Ecto neural progenitor cell (in vitro differentiated cells): ENCODE measurements at regions not wholly inside any gene's neighbourhood (a gene's known extent, or its start where the extent isn't known, plus 50 kb on each side); places are given as distances from the start of the nearest gene placed in this dataset.
"Not testable (repeated sequence)": the region's sequence is repeated elsewhere in the genome, so short reads cannot be mapped to it uniquely, and the experiment has no call there.

Experiments used
- DNase-seq: peaks from one replicate; pipeline ENCODE4 v3.0.0-alpha.2; 2018; ENCODE audit warnings: low spot score

- no peak for DNase-seq
Observed at GRCh38 chr14:30444451-30444850, 114.5 kb upstream of the G2E3 start.

- DNase-seq, result no peak
Observed at GRCh38 chr14:30445011-30445793, 113.8 kb upstream of the G2E3 start.

- no peak for DNase-seq
Observed at GRCh38 chr14:30445852-30446251, 113.1 kb upstream of the G2E3 start.

- DNase-seq, result no peak
Observed at GRCh38 chr14:30450631-30451545, 108.1 kb upstream of the G2E3 start.

GRCh38 chr14:30456296-30456695 lies 102.7 kb upstream of the G2E3 start:
- no peak for DNase-seq

- DNase-seq, result no peak
Observed at GRCh38 chr14:30462358-30462757, 96.6 kb upstream of the G2E3 start.

- DNase-seq, result no peak
Observed at GRCh38 chr14:30464481-30464880, 94.5 kb upstream of the G2E3 start.

- no peak for DNase-seq
Observed at GRCh38 chr14:30468354-30468753, 90.6 kb upstream of the G2E3 start.

- no peak for DNase-seq
Observed at GRCh38 chr14:30471980-30472379, 87.0 kb upstream of the G2E3 start.

- not testable (repeated sequence) for DNase-seq
Observed at GRCh38 chr14:30473846-30474696, 84.9 kb upstream of the G2E3 start.

- no peak for DNase-seq
Observed at GRCh38 chr14:30482276-30482675, 76.7 kb upstream of the G2E3 start.

- DNase-seq, result no peak
Observed at GRCh38 chr14:30484201-30484600, 74.8 kb upstream of the G2E3 start.

- DNase-seq, result no peak
Observed at GRCh38 chr14:30484976-30485375, 74.0 kb upstream of the G2E3 start.

GRCh38 chr14:30496852-30497251 lies 62.1 kb upstream of the G2E3 start:
- DNase-seq, result no peak

- DNase-seq, result no peak
Observed at GRCh38 chr14:30499358-30499757, 59.6 kb upstream of the G2E3 start.

- DNase-seq, result no peak
Observed at GRCh38 chr14:30500222-30500621, 58.7 kb upstream of the G2E3 start.

- DNase-seq, result no peak
Observed at GRCh38 chr14:30507209-30507608, 51.7 kb upstream of the G2E3 start.
